Anterior cingulate cortex (tissue), 58 donors: ENCODE measurements at regions not wholly inside any gene's neighbourhood (a gene's known extent, or its start where the extent isn't known, plus 50 kb on each side); places are given as distances from the start of the nearest gene placed in this dataset.

Experiments used
- DNase-seq, 58 donors: peaks; one replicate each; lab custom pipeline; 2025; lab: John Stamatoyannopoulos, UW

DNA sequence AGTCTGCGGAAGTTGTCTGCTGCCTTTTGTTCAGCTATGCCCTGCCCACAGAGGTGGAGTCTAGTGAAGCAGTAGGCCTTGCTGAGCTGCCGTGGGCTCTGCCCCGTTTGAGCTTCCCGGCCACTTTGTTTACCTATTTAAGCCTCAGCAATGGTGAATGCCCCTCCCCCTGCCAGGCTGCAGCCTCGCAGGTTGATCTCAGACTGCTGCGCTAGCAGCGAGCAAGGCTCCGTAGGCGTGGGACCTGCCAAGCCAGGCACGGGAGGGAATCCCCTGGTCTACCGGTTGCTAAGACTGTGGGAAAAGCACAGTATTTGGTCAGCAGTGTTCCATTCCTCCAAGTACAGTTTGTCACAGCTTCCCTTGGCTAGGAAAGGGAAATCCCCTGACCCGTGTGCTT is 143.6 kb downstream of the DYRK2 start:
- no peak for DNase-seq

DNA sequence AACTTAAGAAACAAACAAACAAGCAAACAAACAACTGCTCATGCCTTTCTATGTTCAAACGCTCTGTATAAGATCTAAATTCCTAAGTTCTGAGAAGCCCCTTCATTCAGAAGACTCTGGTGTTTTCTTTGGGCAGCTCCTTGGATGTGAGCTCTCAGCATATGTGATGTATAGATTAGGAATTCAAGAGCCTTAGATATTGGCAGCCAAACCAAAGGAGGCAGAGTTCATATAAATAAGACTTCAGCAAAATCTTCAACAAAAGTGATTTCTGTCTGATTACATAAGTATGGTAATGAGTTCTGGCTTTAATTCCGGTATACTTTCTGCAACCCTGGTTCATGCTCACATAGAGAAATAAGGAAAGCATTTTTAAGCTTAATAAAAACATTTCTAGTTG is 145.6 kb downstream of the DYRK2 start:
- DNase-seq = no peak

DNA sequence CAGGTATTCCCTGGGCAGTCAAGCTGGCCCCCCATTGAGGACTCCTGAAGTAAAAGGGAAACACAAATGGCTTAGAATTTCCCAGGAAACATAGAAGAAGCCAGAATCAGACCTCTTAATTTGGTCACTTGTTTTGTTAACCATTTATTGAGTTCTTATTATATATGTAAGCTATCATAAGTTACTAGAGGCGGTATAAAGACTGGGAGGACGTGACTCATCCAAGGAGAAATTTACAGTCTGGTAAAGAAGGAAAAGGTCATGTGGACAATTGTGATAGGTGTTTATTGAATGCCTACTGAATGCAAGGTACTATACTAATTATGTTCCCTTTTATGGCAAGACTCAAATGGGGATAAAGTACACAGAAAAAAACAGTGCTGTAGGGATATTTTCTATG is 146.7 kb downstream of the DYRK2 start:
- no peak for DNase-seq

DNA sequence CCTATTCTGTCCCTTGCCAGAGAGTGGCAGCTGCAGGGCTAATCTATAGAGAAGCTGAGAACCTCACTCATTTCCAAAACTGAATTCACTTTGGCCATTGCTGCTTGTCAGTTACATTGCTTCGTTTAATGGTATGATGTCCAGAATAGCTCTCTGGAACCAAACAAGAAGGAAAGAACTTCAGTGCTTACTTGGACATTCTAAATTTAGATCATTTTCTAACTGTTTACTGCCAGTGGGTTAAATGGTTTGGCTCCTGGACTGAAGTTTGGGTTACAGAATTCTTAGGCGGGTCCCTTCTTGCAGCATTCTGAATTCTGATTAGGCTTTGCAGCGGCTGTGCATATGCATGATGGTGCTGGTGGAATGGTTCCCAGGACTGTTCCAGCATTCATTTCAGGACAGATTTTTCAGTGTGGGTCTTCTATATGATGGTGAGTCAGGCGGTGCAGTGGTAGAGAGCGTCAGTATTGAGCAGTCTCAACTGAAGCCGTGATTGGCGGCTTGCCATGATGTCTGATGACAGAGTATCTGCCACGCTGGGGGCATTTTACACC is 148.7 kb downstream of the DYRK2 start:
- DNase-seq = peak in 18 of 58 donors; percentile 1 to 67 (median 6)

DNA sequence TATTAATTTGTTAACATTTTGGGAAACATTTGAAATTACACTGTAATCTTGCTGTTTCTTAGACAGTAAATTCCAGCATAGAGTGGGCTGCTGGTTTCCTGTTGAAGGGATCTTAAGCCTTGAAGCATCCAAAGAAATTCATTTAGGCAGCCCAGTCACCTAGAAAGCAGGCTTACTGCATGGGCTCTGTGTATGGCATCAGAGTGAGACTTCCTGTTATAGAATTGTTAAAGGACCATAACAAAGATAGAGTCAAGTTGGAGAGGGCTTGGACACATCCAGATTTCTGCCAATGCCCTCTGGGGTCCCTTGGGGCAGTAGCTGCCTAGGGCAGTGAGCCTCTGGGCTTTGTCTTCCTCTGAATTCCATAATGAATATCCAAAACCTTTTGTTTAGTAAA is 149.2 kb downstream of the DYRK2 start:
- DNase-seq = no peak

DNA sequence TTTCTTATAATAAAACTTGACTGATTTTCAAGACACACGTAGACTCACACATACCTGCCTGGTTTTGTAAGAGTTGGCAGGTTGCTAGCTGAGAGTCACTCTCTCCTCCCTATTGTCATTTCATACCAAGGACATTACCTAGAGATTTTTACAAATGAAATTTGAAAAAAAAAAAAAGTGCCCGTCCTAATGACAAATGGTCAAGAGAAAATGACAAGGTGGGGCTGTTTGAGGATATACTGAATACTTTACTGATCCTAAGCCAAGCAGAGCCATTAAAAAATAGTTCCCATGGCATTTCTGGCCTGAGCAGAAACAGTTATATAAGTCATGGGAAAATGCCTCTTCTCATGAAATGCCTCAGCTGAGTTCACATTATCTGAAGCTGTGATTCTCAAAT is 150.2 kb downstream of the DYRK2 start:
- DNase-seq = no peak

DNA sequence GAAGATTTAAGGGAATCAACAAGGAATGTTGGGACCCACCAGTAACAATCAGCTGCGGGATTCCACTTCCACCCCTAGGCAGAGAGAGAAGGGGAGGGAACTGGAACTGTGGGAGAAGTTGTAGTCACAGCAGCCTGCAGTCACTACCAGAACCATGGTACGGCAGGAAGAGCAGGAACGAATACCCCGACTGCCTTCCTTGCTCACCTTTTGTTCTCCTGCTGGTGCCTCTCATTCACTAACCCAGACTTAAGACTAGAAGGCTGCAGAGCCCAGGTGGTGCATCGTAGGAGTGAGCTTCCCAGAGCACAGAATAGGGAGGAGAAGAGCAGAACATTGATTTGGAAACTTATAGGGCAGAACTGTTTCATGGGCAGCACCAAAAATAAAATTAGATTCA is 154.2 kb downstream of the DYRK2 start:
- DNase-seq = no peak

DNA sequence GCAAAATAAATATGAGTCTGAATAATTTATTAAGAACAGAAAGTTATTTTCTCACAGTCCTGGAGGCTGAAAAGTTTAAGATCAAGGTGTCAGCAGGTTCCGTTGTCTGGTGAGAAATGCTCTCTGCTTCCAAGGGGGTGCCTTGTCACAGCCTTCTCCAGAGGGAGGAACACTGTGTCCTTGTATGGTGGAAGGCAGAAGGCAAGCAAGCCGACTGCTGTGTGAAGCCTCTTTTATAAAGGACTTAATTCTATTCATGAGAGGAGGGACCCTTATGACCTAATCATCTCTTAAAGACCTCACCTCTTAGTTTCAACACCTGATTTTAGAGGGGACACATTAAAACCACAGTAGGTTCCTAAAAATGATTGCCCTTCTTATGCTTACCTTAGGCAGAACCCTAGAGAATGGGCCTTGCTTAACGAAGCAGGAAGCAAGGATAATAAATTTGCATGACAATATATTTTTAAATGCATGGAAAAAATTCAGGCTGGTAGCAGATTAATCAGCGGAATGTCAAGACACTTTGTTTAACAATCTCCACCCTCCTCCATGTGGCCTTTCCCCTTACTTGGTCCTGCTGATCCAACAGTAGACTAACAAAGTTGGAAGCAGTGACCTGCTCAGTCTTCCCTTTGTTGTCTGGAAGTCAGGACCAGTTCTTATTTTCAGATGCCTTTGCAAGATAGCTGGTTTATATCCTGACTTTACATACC is 154.9 kb downstream of the DYRK2 start:
- DNase-seq = no peak

DNA sequence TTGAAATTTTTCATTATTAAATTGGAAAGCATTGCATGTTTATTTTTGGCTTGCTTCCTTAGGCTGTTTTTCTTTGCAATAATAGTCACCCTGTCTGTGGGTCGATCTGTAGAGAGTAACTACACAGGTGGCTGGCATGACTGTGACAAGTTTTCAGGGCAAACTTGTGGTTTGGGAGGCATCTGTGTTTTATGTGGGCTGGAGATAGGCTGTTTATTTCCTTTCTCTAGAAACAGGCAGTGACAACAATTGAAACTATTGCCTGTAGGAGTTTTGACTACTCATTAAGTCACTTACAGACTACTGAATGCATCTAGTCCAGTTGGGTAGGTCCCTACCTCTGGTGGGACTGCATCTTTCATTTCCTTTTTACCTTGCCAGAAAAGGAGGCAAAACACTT is 155.6 kb downstream of the DYRK2 start:
- DNase-seq = no peak

DNA sequence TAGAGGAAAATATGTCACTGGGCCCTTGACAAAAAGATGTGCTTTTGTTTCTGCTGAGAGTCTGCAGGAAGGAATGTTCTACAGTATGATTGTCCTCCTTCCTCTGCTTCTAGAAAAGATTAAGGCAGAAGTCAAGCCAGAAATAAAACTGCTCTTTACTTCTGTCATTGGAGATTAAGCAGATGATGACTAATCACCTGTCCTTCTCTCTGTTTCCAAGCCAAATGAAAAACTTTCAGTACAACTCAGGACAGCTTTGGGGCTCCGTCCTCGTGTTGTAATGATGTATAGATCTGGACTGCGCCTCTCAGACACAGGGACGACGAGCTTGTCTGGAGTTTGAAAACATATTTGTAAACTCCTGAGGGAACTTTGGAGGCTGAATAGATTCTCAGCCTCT is 159.3 kb downstream of the DYRK2 start:
- DNase-seq = no peak

DNA sequence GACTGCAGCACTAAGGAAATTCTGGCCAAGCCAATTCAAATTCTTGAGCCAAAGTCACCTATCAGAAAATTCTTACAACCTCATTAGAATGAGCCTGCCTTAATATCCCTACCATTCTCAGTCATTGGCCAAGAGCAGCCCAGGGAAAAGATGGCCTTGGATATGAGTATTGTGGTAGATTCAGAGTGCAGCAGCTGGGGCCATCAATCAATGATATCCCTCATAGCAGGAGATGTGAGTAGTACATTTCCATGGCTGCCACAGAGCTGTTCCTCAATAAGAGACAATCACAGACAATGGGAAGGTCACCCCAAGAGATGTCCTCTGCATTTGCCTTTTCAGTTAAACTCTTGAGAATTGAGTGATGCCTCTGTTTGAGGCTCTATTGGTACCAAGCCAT is 161.6 kb downstream of the DYRK2 start:
- DNase-seq = no peak

DNA sequence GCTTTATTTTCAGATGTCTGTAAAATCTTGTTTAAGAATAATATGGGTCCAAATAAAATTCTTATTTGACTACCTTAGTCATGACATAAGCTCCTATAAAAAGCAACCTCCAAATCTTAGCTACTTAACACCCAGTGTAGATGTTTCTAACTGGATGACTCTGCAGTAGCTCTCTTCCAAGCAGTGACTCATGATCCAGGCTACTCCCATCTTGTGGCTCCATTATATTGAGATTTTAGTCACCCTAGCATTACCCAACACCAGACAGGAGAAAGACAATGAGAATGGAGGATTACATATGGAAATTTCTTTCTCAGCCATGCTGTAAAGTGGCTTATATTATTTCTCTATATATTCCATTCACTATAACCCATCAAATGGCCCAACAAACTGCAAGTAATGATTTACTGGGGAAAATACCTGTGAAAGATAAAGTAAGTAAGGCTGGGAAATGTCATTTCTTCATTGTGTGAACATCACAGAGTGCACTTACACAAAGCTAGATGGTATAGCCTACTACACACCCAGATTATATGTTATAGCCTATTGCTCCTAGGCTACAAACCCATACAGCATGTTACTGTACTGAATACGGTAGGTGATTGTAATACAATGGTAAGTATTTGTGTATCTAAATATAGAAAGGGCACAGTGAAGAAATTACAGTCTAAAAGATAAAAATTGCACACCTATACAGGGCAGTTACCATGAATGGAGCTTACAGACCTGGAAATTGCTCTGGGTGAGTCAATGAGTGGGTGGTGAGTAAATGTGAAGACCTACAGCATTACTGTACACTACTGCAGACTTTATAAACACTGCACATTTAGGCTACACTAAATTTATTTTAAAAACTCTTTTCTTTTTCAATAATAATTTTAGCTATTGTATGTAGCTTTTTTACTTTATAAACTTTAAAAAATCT is 163.2 kb downstream of the DYRK2 start:
- no peak for DNase-seq

DNA sequence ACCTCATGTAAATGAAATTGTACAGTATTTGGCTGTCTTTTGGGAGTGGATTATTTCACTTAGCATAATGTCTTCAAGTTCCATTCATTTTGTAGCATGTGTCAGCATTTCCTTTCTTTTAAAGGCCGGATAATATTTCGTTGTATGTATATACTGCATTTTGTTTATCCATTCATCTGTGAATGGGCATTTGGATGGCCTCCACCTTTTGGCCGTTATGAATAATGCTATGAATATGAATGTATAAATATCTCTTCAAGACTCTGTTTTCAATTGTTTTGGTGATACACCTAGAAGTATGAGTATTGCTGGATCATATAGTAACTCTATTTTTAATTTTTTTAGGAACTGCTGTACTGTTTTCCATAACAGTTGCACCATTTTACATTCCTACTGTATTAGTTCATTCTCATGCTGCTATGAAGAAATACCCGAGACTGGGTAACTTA is 164.9 kb downstream of the DYRK2 start:
- DNase-seq = no peak

DNA sequence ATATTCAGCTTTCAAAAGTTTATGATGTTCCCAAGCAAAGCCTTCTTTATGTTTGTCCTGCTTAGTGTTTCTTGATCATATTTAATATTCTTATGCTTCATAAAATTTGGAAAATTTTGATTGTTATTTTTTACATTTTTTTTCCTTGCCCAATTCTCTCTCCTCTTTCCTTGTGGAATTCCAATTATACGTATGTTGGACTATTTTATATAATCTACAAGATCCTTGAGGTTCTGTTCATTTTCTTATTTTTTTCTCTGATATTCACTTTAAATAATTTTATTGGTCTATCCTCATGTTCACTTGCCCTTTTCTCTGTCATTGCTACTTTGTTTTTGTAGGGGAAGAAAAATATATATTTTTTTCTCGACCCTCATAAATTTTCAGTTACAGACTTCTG is 167.7 kb downstream of the DYRK2 start:
- DNase-seq = no peak

DNA sequence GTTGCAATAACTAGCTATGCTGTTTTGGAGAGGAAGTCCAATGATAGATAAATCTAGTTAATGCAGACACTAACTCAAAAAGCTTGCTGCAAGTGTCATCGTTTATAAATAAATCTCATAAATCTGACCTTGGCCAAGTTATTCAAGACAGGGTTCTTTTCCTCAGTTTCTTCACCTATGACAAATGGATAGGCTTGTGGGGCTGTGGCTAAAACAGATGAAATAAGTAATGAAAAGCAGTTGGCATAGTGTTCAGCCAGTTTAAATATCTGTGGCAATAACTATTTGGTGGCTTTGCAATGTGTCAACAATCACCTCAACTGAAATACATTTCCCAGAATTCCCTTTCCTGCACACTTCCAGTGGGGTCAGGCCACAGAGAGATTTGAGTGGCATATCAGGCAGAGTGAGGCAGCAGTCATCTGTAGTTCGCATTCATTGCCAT is 169.9 kb downstream of the DYRK2 start:
- no peak for DNase-seq

DNA sequence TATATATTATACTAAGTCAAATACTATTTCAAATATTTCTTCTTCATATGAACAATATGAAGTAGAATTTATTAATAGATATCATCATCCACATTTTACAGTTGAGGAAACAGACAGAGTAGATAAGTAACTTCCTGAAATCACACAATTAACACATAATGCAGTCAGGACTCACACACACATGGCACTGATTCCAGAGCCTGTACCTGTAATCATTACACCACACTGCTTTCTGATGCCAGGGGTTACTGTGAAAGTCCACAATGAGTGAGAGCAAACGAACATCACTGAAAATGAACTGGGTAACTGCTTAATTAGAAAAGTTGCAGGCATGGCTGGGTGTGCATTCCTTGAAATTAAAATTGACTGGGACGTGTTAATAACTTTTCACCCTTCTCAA is 169.3 kb upstream of the IFNG-AS1 start:
- no peak for DNase-seq

DNA sequence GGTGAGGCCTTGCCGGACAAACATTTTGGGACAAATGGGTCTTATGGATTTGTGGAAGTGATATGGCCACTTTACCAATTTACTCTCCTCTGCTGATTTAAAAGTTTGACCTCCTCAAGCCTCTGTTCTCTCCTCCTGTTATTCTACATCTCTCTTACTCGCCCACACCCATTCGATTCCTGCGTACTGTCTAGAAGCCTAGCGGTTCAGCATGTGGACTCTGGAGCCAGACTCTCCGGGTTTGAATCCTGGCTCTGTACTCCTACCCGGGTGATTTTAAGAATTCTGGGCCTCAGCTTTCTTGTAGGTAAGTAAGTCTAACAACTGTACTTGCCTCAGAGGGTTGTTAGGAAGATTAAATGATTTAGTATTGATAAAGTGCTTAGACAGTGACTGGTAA is 168.6 kb upstream of the IFNG-AS1 start:
- DNase-seq = no peak

DNA sequence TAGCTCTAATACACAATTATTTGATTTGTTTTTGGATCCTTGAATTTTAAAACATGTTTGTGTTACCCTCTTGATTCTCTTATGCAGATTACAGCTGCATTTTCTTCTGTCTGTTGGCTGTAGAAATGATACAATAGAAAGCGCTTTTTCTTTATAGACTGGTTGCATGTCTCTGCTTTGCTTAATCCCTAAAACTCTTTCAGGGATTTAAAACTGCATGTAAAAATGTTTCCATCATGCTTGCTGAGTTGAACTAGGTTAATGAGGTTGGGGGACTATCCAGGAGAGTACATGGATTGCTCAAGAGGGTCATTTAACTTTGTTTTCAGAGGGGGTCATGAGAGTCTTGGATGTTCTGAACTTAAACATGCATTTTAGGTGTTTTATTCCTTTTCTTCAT is 166.4 kb upstream of the IFNG-AS1 start:
- DNase-seq = no peak

DNA sequence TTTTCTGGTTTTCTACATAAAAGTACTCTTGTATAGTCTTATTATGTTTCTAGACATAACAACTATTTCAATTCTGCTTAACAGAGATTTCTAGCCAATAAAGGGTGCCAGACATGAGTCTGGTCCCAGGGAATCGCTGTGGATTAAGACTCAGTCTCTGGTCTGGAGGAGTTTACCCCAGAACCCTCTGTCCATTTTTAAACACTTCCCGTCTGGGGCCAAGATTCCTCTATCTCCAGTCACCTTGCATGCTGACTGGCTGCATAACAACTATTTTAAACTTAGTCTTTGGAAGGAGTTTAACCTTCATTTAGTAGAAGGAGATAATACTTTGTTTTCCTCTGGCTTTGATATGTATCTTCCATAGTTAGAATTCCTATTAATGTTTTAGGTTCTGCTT is 163.1 kb upstream of the IFNG-AS1 start:
- DNase-seq = no peak

DNA sequence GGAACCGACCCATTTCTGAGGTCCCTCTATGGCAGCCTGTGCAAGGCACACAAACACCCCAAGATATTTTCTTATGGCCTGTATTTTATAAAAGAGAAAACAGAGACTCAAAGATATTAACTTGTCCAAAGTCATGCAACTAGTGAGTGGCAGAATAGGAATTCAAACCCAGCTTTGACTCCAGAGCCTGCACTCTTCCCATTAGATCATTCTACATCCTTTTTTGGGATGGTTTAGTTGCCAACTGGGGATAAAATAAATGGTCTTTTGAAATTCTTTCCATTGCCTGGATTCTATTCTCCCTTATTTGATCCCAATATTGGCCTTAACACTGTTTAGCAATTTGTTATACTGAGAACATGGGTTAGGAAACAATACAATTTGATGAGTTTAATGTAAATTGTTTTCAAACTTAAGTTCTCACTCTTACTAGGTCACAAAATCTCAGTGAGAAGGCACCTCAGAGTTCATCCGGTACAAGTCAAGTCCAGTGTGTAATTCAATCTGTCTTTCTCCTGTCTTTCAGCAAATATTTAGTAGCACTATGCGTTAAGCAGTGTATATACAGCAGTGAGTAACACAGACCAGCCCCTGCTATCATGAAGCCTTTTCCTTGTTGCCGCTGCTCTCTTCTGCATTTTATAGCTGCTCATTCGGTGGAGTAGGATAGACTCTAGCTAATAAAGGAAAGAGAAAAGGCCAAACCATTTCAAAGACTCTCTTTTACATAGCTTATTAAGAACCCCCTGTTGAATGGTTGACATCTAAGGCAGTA is 162.1 kb upstream of the IFNG-AS1 start:
- no peak for DNase-seq
